ENCODE measurements at regions not wholly inside any gene's neighbourhood (a gene's known extent, or its start where the extent isn't known, plus 50 kb on each side); places are given as distances from the start of the nearest gene placed in this dataset.

DNA sequence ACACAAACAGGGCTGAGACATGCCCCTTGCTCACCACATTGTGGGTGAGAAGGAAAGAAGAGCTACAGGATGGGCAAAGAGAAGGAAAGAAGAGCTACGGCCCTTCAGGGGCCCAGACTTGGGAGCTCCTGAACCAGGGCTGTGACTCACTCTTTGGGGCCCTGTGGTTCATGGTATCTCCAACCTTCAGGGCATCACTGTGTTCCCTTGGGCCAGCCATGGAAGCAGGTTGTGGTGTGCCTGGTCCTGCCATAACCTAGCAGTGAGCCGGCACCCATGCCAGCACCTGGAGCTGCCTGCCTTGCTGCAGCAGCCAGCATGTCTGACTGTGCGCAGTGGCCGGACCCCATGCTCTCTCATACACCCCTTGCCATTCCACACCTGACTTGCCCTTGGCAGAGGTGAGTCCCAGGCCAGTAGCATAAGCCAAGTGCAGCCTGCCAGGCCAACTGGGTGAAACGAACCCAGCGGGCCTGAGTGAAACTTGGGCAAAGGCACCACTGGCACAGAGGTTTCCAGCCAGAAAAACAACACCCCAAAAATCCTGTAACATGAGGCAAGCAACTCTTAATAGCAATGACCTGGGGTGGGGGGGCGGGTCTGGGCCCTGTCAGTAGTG is 89.0 kb upstream of the CACUL1 start:
- FAIRE-seq (no peak), DNase-seq (ENCODE audit: low read depth, low spot score) (peak; percentile 55)
- Histone ChIP-seq H3K4me2 (ENCODE audit: control insufficient read depth, extremely low read depth, insufficient read depth, low read depth, low read length) (no peak overlapping the region), H3K9ac (ENCODE audit: control insufficient read depth, extremely low read depth, insufficient read depth, low read length) (no peak overlapping the region), H3K9me1 (ENCODE audit: control insufficient read depth, extremely low read depth, insufficient read depth, low read length) (no peaks in the 10 kb centered on the region), H3K4me1 (ENCODE audit: control insufficient read depth, extremely low read depth, insufficient read depth, low read length) (peaks cover 48% of the 10 kb centered on the region), H3K36me3 (ENCODE audit: control insufficient read depth in 2 of 2, extremely low read depth in 1 of 2, insufficient read depth in 2 of 2, low read length in 2 of 2) (no peaks in the 10 kb centered on the region), H3K27me3 (ENCODE audit: control insufficient read depth, extremely low read depth, insufficient read depth, low read length) (no peaks in the 10 kb centered on the region), H3K27ac (ENCODE audit: control insufficient read depth, insufficient read depth, low read length) (no peak overlapping the region), H4K20me1 (ENCODE audit: control insufficient read depth, extremely low read depth, insufficient read depth, low read length) (no peaks in the 10 kb centered on the region), H2AFZ (ENCODE audit: control insufficient read depth, low read length) (peak overlapping the region; percentile 26), H3K9me3 (ENCODE audit: control insufficient read depth, low read depth, low read length) (no peaks in the 10 kb centered on the region), H3K4me3 (ENCODE audit: control insufficient read depth in 2 of 3, extremely low read depth in 1 of 3, insufficient read depth in 2 of 3, low read depth in 1 of 3, low read length in 3 of 3) (no peak overlapping the region), H3K79me2 (ENCODE audit: control insufficient read depth, insufficient read depth, low read length) (no peaks in the 10 kb centered on the region)
- TF ChIP-seq EZH2 (IDR thresholded peaks at IDR 0.05; ENCODE audit: low read length) = no peak
- TF ChIP-seq, protein P1, sequence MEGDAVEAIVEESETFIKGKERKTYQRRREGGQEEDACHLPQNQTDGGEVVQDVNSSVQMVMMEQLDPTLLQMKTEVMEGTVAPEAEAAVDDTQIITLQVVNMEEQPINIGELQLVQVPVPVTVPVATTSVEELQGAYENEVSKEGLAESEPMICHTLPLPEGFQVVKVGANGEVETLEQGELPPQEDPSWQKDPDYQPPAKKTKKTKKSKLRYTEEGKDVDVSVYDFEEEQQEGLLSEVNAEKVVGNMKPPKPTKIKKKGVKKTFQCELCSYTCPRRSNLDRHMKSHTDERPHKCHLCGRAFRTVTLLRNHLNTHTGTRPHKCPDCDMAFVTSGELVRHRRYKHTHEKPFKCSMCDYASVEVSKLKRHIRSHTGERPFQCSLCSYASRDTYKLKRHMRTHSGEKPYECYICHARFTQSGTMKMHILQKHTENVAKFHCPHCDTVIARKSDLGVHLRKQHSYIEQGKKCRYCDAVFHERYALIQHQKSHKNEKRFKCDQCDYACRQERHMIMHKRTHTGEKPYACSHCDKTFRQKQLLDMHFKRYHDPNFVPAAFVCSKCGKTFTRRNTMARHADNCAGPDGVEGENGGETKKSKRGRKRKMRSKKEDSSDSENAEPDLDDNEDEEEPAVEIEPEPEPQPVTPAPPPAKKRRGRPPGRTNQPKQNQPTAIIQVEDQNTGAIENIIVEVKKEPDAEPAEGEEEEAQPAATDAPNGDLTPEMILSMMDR (optimal IDR thresholded peaks at IDR 0.05 in 1 of 3, IDR thresholded peaks at IDR 0.05 in 1 of 3, conservative IDR thresholded peaks at IDR 0.05 in 1 of 3; ENCODE audit: extremely low read depth in 1 of 3, insufficient read depth in 2 of 3, low read length in 3 of 3) = no peak
- dilution Hi-C loops (cut with MboI; ENCODE audit: extremely low pct_ligation_motif_present, low sequenced_read_pairs) = no loop called here

DNA sequence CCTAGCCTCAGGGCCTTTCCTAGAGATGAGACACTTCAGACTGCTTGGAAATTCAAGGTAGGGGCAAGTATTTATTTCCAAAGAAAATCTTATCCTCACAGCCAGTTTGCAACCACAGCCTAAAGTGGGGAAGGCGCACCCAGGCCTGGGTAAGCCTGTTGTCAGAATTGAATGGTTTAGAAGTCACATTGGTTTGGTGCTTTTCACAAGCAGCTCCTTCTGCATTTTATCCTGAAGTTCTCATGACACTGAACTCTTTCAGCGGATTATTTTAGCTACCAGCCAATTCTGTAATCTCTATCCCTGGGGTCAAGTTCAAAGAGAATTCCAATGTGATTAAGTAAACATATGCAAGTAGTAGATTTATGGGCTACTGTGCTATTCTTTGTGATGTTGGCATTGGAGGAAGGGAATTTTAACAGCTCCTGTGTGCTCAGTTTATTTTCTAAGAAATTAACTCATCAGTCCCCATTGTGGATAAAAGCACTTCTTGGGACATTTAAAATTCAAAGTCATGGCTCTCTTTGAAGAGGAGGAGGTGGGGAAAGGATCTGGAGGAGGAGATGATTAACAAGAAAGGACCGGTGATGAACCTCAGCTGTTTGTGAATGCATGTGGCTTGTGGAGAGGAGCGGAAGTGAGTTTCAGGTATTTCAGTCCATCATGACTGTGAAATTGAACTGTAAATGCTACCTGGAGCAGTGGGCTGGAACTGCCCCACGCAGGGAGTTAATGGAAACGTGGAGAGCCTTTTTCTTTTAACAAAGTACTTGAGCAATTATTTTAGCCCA is 90.2 kb upstream of the CACUL1 start:
- Histone ChIP-seq H2AFZ (ENCODE audit: control insufficient read depth, low read length) (no peak overlapping the region), H4K20me1 (ENCODE audit: control insufficient read depth, extremely low read depth, insufficient read depth, low read length) (no peaks in the 10 kb centered on the region), H3K36me3 (ENCODE audit: control insufficient read depth in 2 of 2, extremely low read depth in 1 of 2, insufficient read depth in 2 of 2, low read length in 2 of 2) (no peaks in the 10 kb centered on the region), H3K4me1 (ENCODE audit: control insufficient read depth, extremely low read depth, insufficient read depth, low read length) (peaks cover 39% of the 10 kb centered on the region), H3K79me2 (ENCODE audit: control insufficient read depth, insufficient read depth, low read length) (no peaks in the 10 kb centered on the region), H3K27ac (ENCODE audit: control insufficient read depth, insufficient read depth, low read length) (no peak overlapping the region), H3K4me2 (ENCODE audit: control insufficient read depth, extremely low read depth, insufficient read depth, low read depth, low read length) (no peak overlapping the region), H3K9me3 (ENCODE audit: control insufficient read depth, low read depth, low read length) (no peaks in the 10 kb centered on the region), H3K9me1 (ENCODE audit: control insufficient read depth, extremely low read depth, insufficient read depth, low read length) (no peaks in the 10 kb centered on the region), H3K9ac (ENCODE audit: control insufficient read depth, extremely low read depth, insufficient read depth, low read length) (no peak overlapping the region), H3K27me3 (ENCODE audit: control insufficient read depth, extremely low read depth, insufficient read depth, low read length) (no peaks in the 10 kb centered on the region), H3K4me3 (ENCODE audit: control insufficient read depth in 2 of 3, extremely low read depth in 1 of 3, insufficient read depth in 2 of 3, low read depth in 1 of 3, low read length in 3 of 3) (no peak overlapping the region)
- dilution Hi-C loops (cut with MboI; ENCODE audit: extremely low pct_ligation_motif_present, low sequenced_read_pairs) = no loop called here
- TF ChIP-seq, protein P1 (optimal IDR thresholded peaks at IDR 0.05 in 1 of 3, IDR thresholded peaks at IDR 0.05 in 1 of 3, conservative IDR thresholded peaks at IDR 0.05 in 1 of 3; ENCODE audit: extremely low read depth in 1 of 3, insufficient read depth in 2 of 3, low read length in 3 of 3) = no peak
- no peak for TF ChIP-seq EZH2 (IDR thresholded peaks at IDR 0.05; ENCODE audit: low read length)
- DNase-seq (ENCODE audit: low read depth, low spot score) = no peak
- FAIRE-seq = peak; percentile 53

Data from keratinocyte (primary cell).